GM23248 (cell line): ENCODE measurements at regions not wholly inside any gene's neighbourhood (a gene's known extent, or its start where the extent isn't known, plus 50 kb on each side); places are given as distances from the start of the nearest gene placed in this dataset.
"Not testable (repeated sequence)": the region's sequence is repeated elsewhere in the genome, so short reads cannot be mapped to it uniquely, and the experiment has no call there.

Experiments used
- DNase-seq: peaks from one replicate; pipeline ENCODE4 v3.0.0-alpha.2; 2015
- H2AFZ ChIP-seq: fragments of 200-600 bp; sonication (generic); 2 replicates; pipeline ENCODE4 v1.6.1; 2016; ENCODE audit warnings: antibody characterized with exemption
- H3F3A ChIP-seq: fragments of 200-600 bp; sonication (generic); 2 replicates; pipeline ENCODE4 v1.6.1; 2016; ENCODE audit warnings: mild to moderate bottlenecking, antibody characterized with exemption, mixed run types; ENCODE audit not compliant: insufficient read depth
- H3K27ac ChIP-seq: fragments of 200-600 bp; sonication (generic); 2 replicates; pipeline ENCODE4 v1.5.1; 2016; ENCODE audit warnings: mild to moderate bottlenecking
- H3K27me3 ChIP-seq: fragments of 200-600 bp; sonication (generic); replicated peaks from 2 replicates; pipeline ENCODE4 v1.6.1; 2016; ENCODE audit warnings: mild to moderate bottlenecking; ENCODE audit not compliant: insufficient read depth
- H3K36me3 ChIP-seq: fragments of 200-600 bp; sonication (generic); 2 replicates; pipeline ENCODE4 v1.6.1; 2016; ENCODE audit warnings: low read depth, mild to moderate bottlenecking
- H3K4me1 ChIP-seq: fragments of 200-600 bp; sonication (generic); 2 replicates; pipeline ENCODE4 v1.6.1; 2016; ENCODE audit warnings: mild to moderate bottlenecking; ENCODE audit not compliant: insufficient read depth
- H3K4me2 ChIP-seq: fragments of 200-600 bp; sonication (generic); one replicate; pipeline ENCODE4 v1.6.1; 2016; ENCODE audit warnings: mild to moderate bottlenecking; ENCODE audit not compliant: unreplicated experiment
- H3K4me3 ChIP-seq: fragments of 200-600 bp; sonication (generic); 2 replicates; pipeline ENCODE4 v1.5.1; 2016; ENCODE audit warnings: mild to moderate bottlenecking
- H3K79me2 ChIP-seq: fragments of 200-600 bp; sonication (generic); 2 replicates; pipeline ENCODE4 v1.6.1; 2016; ENCODE audit warnings: mild to moderate bottlenecking; ENCODE audit not compliant: insufficient read depth
- H3K9ac ChIP-seq: fragments of 200-600 bp; sonication (generic); 2 replicates; pipeline ENCODE4 v1.6.1; 2016; ENCODE audit warnings: mild to moderate bottlenecking
- H3K9me2 ChIP-seq: fragments of 200-600 bp; sonication (generic); 2 replicates; pipeline ENCODE4 v1.6.1; 2016; ENCODE audit warnings: mixed run types, mild to moderate bottlenecking, moderate library complexity; ENCODE audit not compliant: insufficient read depth
- H3K9me3 ChIP-seq: fragments of 200-600 bp; sonication (generic); one replicate; pipeline ENCODE4 v1.6.1; 2017; ENCODE audit warnings: low read depth
- H4K20me1 ChIP-seq: fragments of 200-600 bp; sonication (generic); 2 replicates; pipeline ENCODE4 v1.6.0; 2016; ENCODE audit not compliant: insufficient read depth
- EZH2 ChIP-seq: fragments of 200-600 bp; sonication (generic); IDR thresholded peaks from 2 replicates; pipeline ENCODE4 v1.6.1; 2018; ENCODE audit warnings: antibody characterized with exemption, mild to moderate bottlenecking; ENCODE audit not compliant: insufficient read depth, poor library complexity, severe bottlenecking
- EZH2phosphoT487 ChIP-seq: fragments of 200-600 bp; sonication (generic); IDR thresholded peaks from 2 replicates; pipeline ENCODE4 v1.6.1; 2018; ENCODE audit warnings: antibody characterized with exemption, moderate library complexity, mild to moderate bottlenecking, low read depth; ENCODE audit not compliant: insufficient read depth
- WGBS, 2 experiments: methylation state at CpG; one replicate each; pipeline ENCODE4 v1.1.6; 2015 to 2017; ENCODE audit warnings: low lambda C conversion rate in 2 of 2, low coverage in 1 of 2; ENCODE audit errors: missing lambda C conversion rate in 2 of 2; 5-methylcytosine and 5-hydroxymethylcytosine counted together
- in situ Hi-C: fragments of 300-500 bp; cut with MboI; formaldehyde crosslinking; loops from 2 replicates; pipeline ENCODE4 v1.15.0; 2020

DNA sequence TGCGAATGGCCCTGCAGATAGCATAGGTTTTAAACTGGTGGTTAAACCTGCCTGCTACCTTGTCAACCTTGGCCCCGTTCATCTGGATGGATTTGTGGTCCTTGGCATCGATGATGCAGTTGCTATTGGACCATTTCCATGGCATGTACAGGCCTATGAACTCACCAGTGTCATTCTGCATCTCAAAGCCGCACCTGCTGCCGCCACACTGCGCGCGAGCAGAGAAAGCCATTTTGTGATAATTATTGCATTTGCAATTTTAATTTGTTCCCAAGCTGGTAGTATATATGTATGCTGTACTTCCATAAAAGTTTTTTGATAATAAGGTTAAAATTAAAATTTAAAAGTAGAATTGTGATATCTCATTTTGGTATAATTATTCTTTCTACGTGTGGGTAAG lies 94.8 kb upstream of the UXS1 start:
- H3F3A ChIP-seq: no peaks in the 10 kb centered on the region
- no peaks in the 10 kb centered on the region; the same call in 1 of the 2 replicates for H3K27me3 ChIP-seq
- TF ChIP-seq EZH2phosphoT487: no peak
- no peak for TF ChIP-seq EZH2
- H3K4me3 ChIP-seq: no peak overlapping the region
- H3K36me3 ChIP-seq: no peaks in the 10 kb centered on the region
- H3K9me3 ChIP-seq: no peaks in the 10 kb centered on the region
- H3K4me1 ChIP-seq: no peaks in the 10 kb centered on the region
- no peaks in the 10 kb centered on the region for H3K79me2 ChIP-seq
- no peaks in the 10 kb centered on the region for H3K9me2 ChIP-seq
- no peak overlapping the region for H3K27ac ChIP-seq
- H3K4me2 ChIP-seq: no peak overlapping the region
- no peak overlapping the region for H3K9ac ChIP-seq
- H2AFZ ChIP-seq: no peak overlapping the region
- H4K20me1 ChIP-seq: no peaks in the 10 kb centered on the region
- WGBS, 2 experiments: 74 to 78% methylated on average over 9 of the region's 9 CpGs
- DNase-seq: no peak
- in situ Hi-C loops: no loop called here

DNA sequence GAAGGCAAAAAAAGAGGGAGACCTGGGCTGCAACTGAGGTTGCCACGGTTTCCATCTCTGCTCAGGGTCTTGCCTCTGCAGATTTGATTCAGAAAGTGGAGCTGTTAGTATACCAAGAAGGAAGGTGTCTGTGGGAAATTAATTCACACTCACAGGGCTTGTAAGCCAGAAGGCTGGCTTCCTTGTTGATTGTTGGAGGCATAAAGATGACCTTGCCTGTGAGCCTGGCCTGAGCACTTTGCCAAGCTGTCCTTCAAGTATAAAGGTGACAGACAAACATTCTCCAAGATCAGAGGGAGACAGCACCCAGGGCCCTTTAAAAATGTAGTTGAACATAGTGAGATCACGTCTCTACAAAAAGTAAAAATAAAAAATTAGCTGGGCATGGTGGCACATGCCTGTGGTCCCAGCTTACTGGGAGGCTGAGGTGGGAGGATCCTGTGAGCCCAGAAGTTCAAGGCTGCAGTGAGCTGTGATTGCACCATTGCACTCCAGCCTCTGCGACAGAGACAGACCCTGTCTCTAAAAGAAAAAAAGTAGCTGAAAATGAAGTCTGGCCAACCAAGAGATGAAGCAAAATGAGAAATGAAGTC lies 91.2 kb upstream of the UXS1 start:
- no peak overlapping the region for H3K27ac ChIP-seq
- H3K36me3 ChIP-seq: no peaks in the 10 kb centered on the region
- no peaks in the 10 kb centered on the region for H3K4me1 ChIP-seq
- WGBS, 2 experiments: 27 to 37% methylated on average over 3 of the region's 3 CpGs
- no peak for DNase-seq
- no peak overlapping the region for H3K4me2 ChIP-seq
- in situ Hi-C loops: no loop called here
- H3K9me2 ChIP-seq: no peaks in the 10 kb centered on the region
- H3K27me3 ChIP-seq: peaks cover 3% of the 10 kb centered on the region; the same call in 1 of the 2 replicates
- H3K9me3 ChIP-seq: no peaks in the 10 kb centered on the region
- H3K4me3 ChIP-seq: no peak overlapping the region
- H3K79me2 ChIP-seq: no peaks in the 10 kb centered on the region
- H4K20me1 ChIP-seq: no peaks in the 10 kb centered on the region
- no peak overlapping the region for H3K9ac ChIP-seq
- no peak overlapping the region for H2AFZ ChIP-seq
- TF ChIP-seq EZH2 (no peak), EZH2phosphoT487 (no peak)
- no peaks in the 10 kb centered on the region for H3F3A ChIP-seq

DNA sequence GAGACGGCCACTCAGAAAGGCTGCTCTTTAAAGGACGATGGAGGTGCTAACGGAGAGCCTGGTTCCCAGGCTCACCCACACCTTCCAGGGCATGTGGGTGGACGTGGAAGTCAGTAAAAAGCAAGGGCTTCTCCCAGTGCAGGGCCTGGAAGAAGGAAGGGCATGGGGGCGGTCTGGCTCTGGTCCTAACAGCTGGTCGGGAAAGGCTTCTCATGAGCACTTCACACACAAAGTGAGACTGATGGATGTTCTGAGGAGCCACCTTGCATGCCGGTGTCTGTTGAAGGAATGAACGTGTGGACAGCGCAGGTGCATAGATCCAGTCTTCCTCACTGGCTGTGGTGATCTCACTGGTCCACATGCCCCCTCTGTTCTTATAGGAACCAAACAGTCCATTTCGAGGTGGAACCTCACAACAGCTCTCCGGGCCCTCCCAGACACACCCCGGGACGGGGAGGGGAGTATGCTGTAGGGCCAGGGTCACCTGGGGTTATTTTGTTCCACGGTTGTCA lies 90.6 kb upstream of the UXS1 start:
- in situ Hi-C loops: no loop called here
- TF ChIP-seq EZH2phosphoT487: no peak
- no peak for TF ChIP-seq EZH2
- no peak overlapping the region for H2AFZ ChIP-seq
- no peaks in the 10 kb centered on the region for H3F3A ChIP-seq
- WGBS, 2 experiments: 45 to 48% methylated on average over 14 of the region's 14 CpGs
- H3K79me2 ChIP-seq: no peaks in the 10 kb centered on the region
- no peaks in the 10 kb centered on the region for H3K36me3 ChIP-seq
- H4K20me1 ChIP-seq: no peaks in the 10 kb centered on the region
- H3K4me3 ChIP-seq: no peak overlapping the region
- no peak overlapping the region for H3K9ac ChIP-seq
- no peak for DNase-seq
- no peaks in the 10 kb centered on the region for H3K9me2 ChIP-seq
- no peaks in the 10 kb centered on the region for H3K9me3 ChIP-seq
- no peaks in the 10 kb centered on the region for H3K4me1 ChIP-seq
- H3K27me3 ChIP-seq: peaks cover 3% of the 10 kb centered on the region; the same call in 1 of the 2 replicates
- no peak overlapping the region for H3K27ac ChIP-seq
- no peak overlapping the region for H3K4me2 ChIP-seq

DNA sequence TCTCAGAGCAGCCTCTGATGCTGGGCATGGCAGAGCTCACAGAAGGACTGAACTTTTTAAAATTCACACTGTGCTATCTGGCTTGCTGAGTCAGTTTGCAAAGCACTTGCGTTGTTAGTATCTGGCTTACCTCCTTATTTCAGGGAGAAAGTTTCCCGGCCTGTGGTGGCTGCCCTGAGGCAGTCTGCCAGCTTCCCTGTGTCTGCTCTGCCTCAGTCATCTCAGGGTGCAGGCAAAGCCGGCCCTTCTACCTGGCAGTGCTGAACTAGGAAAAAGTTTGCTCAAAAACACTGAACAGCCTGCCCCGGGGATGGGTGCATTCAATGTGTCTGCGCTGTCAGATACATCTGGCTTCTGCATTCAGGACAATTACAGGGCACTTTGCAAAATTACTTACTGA lies 90.2 kb upstream of the UXS1 start:
- TF ChIP-seq EZH2 (no peak), EZH2phosphoT487 (no peak)
- H3K36me3 ChIP-seq: no peaks in the 10 kb centered on the region
- H2AFZ ChIP-seq: no peak overlapping the region

DNA sequence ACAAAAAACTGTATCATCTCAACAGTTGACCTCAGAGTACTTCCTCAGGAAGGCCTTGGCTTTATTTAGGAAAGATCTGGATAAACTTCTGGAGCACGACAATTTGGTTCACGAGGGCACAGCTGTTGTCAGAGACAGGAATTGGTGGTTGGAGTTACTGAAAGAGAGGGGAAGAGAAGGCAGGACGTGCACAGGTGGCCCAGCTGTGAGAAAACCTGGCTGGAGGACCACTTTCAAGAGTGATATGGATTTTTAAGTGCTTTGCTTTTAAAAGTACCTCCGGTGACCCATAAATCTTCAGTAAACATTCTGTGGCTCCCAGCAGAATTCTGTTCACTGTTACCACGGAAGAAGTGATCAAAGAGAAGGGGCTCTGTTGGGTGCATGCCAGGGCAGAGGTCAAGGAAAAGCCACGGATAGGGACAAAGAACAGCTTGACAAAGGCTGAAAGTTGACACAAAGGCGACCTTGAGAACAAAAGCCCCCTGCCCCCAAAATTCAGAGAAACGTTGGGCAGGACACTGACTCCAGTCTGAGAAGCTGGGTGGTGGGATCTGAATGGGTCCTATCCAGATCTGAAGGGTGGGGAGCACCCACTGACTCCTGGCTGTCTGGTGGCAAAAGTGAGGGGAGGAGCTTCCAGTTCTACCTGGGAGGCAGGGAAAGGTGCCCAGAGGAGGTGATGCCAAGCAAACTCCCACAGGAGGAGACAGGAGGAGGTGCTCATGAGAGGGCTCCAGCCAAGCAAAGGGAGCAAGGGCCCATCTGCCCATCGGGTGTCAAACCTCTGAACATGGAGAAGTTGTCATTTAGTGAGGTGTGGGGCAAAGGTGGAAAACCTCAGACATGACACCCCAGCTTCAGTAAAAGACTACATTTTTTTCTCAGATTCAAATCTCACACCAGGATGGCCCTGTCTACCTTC lies 89.4 kb upstream of the UXS1 start:
- H3K27me3 ChIP-seq, H3K9me3 ChIP-seq, H3K4me3 ChIP-seq, H3K4me2 ChIP-seq, H3K27ac ChIP-seq, H3F3A ChIP-seq, H2AFZ ChIP-seq, DNase-seq, H3K36me3 ChIP-seq, H3K9ac ChIP-seq, in situ Hi-C loops, H3K9me2 ChIP-seq, H3K79me2 ChIP-seq, H4K20me1 ChIP-seq, H3K4me1 ChIP-seq: not testable (repeated sequence)
- WGBS, 2 experiments: 31 to 39% methylated on average over 9 of the region's 9 CpGs

More for the DNA sequence above, 90.2 kb upstream of the UXS1 start:
- Histone ChIP-seq H3K9me3 (no peaks in the 10 kb centered on the region), H3K4me2 (no peak overlapping the region), H3K4me3 (no peak overlapping the region), H3K4me1 (no peaks in the 10 kb centered on the region), H3F3A (no peaks in the 10 kb centered on the region), H3K9ac (no peak overlapping the region), H3K79me2 (no peaks in the 10 kb centered on the region), H3K9me2 (no peaks in the 10 kb centered on the region), H3K27me3 (peaks cover 3% of the 10 kb centered on the region; the same call in 1 of the 2 replicates), H3K27ac (no peak overlapping the region), H4K20me1 (no peaks in the 10 kb centered on the region)
- in situ Hi-C loops: no loop called here
- 21 to 32% methylated on average over 5 of the region's 5 CpGs for WGBS, 2 experiments
- no peak for DNase-seq
